H1 (cell line): ENCODE measurements at regions not wholly inside any gene's neighbourhood (a gene's known extent, or its start where the extent isn't known, plus 50 kb on each side); places are given as distances from the start of the nearest gene placed in this dataset.

ENCODE experiments used
- CTCF ChIA-PET: fragments of 300-600 bp; sonication (Branson Sonifier 250); formaldehyde crosslinking; loops from one replicate; lab custom pipeline; 2021; ENCODE audit not compliant: partially characterized antibody; lab: Charles Lee
- POLR2A ChIA-PET: fragments of 300-600 bp; sonication (Branson Sonifier 250); formaldehyde crosslinking; loops from one replicate; lab custom pipeline; 2021; ENCODE audit warnings: inconsistent platforms; ENCODE audit not compliant: partially characterized antibody; lab: Charles Lee
- DNase-seq, 2 experiments: peaks; one replicate each; pipeline versions ENCODE4 v3.0.0 to v3.0.0-alpha.2; 2010 to 2022; ENCODE audit warnings: low spot score in 2 of 2, low read depth in 1 of 2, mixed read lengths in 1 of 2
- FAIRE-seq: peaks from 2 replicates; lab custom pipeline; 2011; peaks lifted over from hg19 to GRCh38; lab: Jason Lieb, UNC
- H2AFZ ChIP-seq: 2 replicates; pipeline ENCODE4 v1.8.1; 2012; ENCODE audit warnings: low read length, inconsistent platforms
- H2AK5ac ChIP-seq: 2 replicates; pipeline ENCODE4 v1.6.1; 2013; ENCODE audit warnings: low read depth, low read length
- H2BK120ac ChIP-seq: replicated peaks from 2 replicates; pipeline ENCODE3; 2013; ENCODE audit warnings: low read depth, low read length, inconsistent platforms
- H2BK12ac ChIP-seq: 2 replicates; pipeline ENCODE4 v1.6.1; 2013; ENCODE audit warnings: low read depth, low read length
- H2BK15ac ChIP-seq: 2 replicates; pipeline ENCODE4 v1.6.1; 2013; ENCODE audit warnings: low read length
- H2BK20ac ChIP-seq: 2 replicates; pipeline ENCODE4 v1.6.1; 2013; ENCODE audit warnings: low read length
- H2BK5ac ChIP-seq: 2 replicates; pipeline ENCODE4 v1.6.1; 2013; ENCODE audit warnings: low read depth, low read length
- H3K14ac ChIP-seq: 2 replicates; pipeline ENCODE4 v1.6.1; 2013; ENCODE audit warnings: inconsistent platforms; ENCODE audit not compliant: insufficient read length
- H3K18ac ChIP-seq: 2 replicates; pipeline ENCODE4 v1.6.1; 2013; ENCODE audit warnings: low read length; ENCODE audit errors: extremely low read depth
- H3K23ac ChIP-seq: 2 replicates; pipeline ENCODE4 v1.6.1; 2013; ENCODE audit warnings: inconsistent platforms; ENCODE audit not compliant: insufficient read length
- H3K23me2 ChIP-seq: 2 replicates; pipeline ENCODE4 v1.6.1; 2013; ENCODE audit warnings: low read depth, low read length
- H3K27ac ChIP-seq: 2 replicates; pipeline ENCODE4 v1.6.1; 2011; ENCODE audit warnings: low read depth, low read length, inconsistent platforms
- H3K27me3 ChIP-seq, 4 experiments: replicated peaks in 1 of 4; 1 replicate in 1 of 4; 2 replicates in 3 of 4; pipeline versions ENCODE4 v1.6.1 to v1.8.1; 2011 to 2013; ENCODE audit warnings: low read length in 3 of 4, mild to moderate bottlenecking in 3 of 4, inconsistent platforms in 2 of 4, mixed read lengths in 2 of 4, moderate library complexity in 1 of 4; ENCODE audit not compliant: control insufficient read depth in 3 of 4, insufficient read depth in 3 of 4; ENCODE audit errors: extremely low read depth in 1 of 4
- H3K36me3 ChIP-seq, 4 experiments: 2 replicates each; pipeline versions ENCODE4 v1.6.1 to v1.8.1; 2011 to 2013; ENCODE audit warnings: mild to moderate bottlenecking in 4 of 4, low read length in 3 of 4, moderate library complexity in 2 of 4, control low read depth in 1 of 4, inconsistent platforms in 1 of 4; ENCODE audit not compliant: insufficient read depth in 4 of 4, control insufficient read depth in 2 of 4
- H3K4ac ChIP-seq: replicated peaks from 2 replicates; pipeline ENCODE3; 2013; ENCODE audit warnings: low read length, low read depth, mixed read lengths, inconsistent platforms; ENCODE audit not compliant: insufficient read length
- H3K4me1 ChIP-seq, 4 experiments: replicated peaks in 1 of 4; 1 replicate in 1 of 4; 2 replicates in 3 of 4; pipeline versions ENCODE4 v1.6.1 to v1.8.1; 2011 to 2013; ENCODE audit warnings: low read length in 3 of 4, inconsistent platforms in 2 of 4, mixed read lengths in 1 of 4; ENCODE audit not compliant: insufficient read depth in 4 of 4, control insufficient read depth in 3 of 4
- H3K4me2 ChIP-seq, 2 experiments: 2 replicates each; pipeline versions ENCODE4 v1.6.1 to v1.8.1; 2011 to 2013; ENCODE audit warnings: low read depth in 2 of 2, low read length in 2 of 2, control low read depth in 1 of 2, inconsistent platforms in 1 of 2, mild to moderate bottlenecking in 1 of 2; ENCODE audit not compliant: insufficient read depth in 1 of 2
- H3K4me3 ChIP-seq, 4 experiments: fragments of 200-600, 300-600 bp in 1 of 4; sonication (generic), shearing (Covaris generic), sonication (Bioruptor Twin) in 1 of 4; 2 replicates each; pipeline versions ENCODE4 v1.5.1 to v1.8.1; 2011 to 2016; ENCODE audit warnings: low read length in 4 of 4, low read depth in 3 of 4, control low read depth in 2 of 4, inconsistent platforms in 2 of 4, mild to moderate bottlenecking in 2 of 4, mixed read lengths in 1 of 4, moderate library complexity in 1 of 4; ENCODE audit not compliant: insufficient read depth in 2 of 4; ENCODE audit errors: extremely low read depth in 1 of 4
- H3K56ac ChIP-seq: replicated peaks from 2 replicates; pipeline ENCODE3; 2013; ENCODE audit warnings: low read depth, mild to moderate bottlenecking, mixed read lengths, low read length, inconsistent platforms; ENCODE audit not compliant: insufficient read length
- H3K79me1 ChIP-seq: 2 replicates; pipeline ENCODE4 v1.6.1; 2013; ENCODE audit warnings: low read depth, low read length, control low read depth
- H3K79me2 ChIP-seq, 2 experiments: 2 replicates each; pipeline versions ENCODE4 v1.6.1 to v1.8.1; 2012 to 2013; ENCODE audit warnings: low read length in 2 of 2, mild to moderate bottlenecking in 2 of 2, inconsistent platforms in 1 of 2; ENCODE audit not compliant: insufficient read depth in 2 of 2, control insufficient read depth in 1 of 2
- H3K9ac ChIP-seq, 4 experiments: replicated peaks in 1 of 4; 1 replicate in 1 of 4; 2 replicates in 3 of 4; pipeline versions ENCODE4 v1.6.1 to v1.8.1; 2011 to 2013; ENCODE audit warnings: low read depth in 3 of 4, low read length in 3 of 4, control low read depth in 2 of 4, mild to moderate bottlenecking in 2 of 4, moderate library complexity in 2 of 4, inconsistent platforms in 1 of 4; ENCODE audit errors: extremely low read depth in 1 of 4
- H3K9me3 ChIP-seq, 2 experiments: 2 replicates each; pipeline versions ENCODE4 v1.6.1 to v1.8.1; 2012 to 2013; ENCODE audit warnings: mild to moderate bottlenecking in 2 of 2, moderate library complexity in 2 of 2, control low read depth in 1 of 2, inconsistent platforms in 1 of 2, low read depth in 1 of 2, low read length in 1 of 2, mixed read lengths in 1 of 2; ENCODE audit not compliant: insufficient read depth in 2 of 2
- H4K20me1 ChIP-seq, 2 experiments: replicated peaks in 1 of 2; 2 replicates each; pipeline versions ENCODE3 to v1.8.1; 2011 to 2013; ENCODE audit warnings: inconsistent platforms in 2 of 2, low read length in 2 of 2, mild to moderate bottlenecking in 1 of 2; ENCODE audit not compliant: insufficient read depth in 2 of 2, control insufficient read depth in 1 of 2
- H4K5ac ChIP-seq: 2 replicates; pipeline ENCODE4 v1.6.1; 2013; ENCODE audit warnings: low read length, low read depth, mixed read lengths, inconsistent platforms; ENCODE audit not compliant: insufficient read length
- H4K8ac ChIP-seq: 2 replicates; pipeline ENCODE4 v1.8.0; 2013; ENCODE audit warnings: mild to moderate bottlenecking, moderate library complexity, low read length, inconsistent platforms; ENCODE audit not compliant: insufficient read depth; ENCODE audit errors: extremely low read depth
- H4K91ac ChIP-seq: replicated peaks from 2 replicates; pipeline ENCODE3; 2013; ENCODE audit warnings: low read length, mixed read lengths, inconsistent platforms; ENCODE audit not compliant: insufficient read length
- CEBPB ChIP-seq: IDR thresholded peaks from 2 replicates; pipeline ENCODE4 v1.6.1; 2012; ENCODE audit warnings: low read depth, low read length
- KDM4A ChIP-seq: IDR thresholded peaks from one replicate; pipeline ENCODE4 v1.7.1; 2012; ENCODE audit warnings: low read depth, mild to moderate bottlenecking, moderate library complexity, low read length, inconsistent platforms; ENCODE audit not compliant: severe bottlenecking
- MAFK ChIP-seq: IDR thresholded peaks from 2 replicates; pipeline ENCODE4 v1.6.1; 2012; ENCODE audit warnings: low read depth, mild to moderate bottlenecking, improper control_type of control experiment, low read length
- NRF1 ChIP-seq: IDR thresholded peaks from 2 replicates; pipeline ENCODE4 v1.6.1; 2011; ENCODE audit warnings: mild to moderate bottlenecking, low read depth, low read length, improper control_type of control experiment
- RBBP5 ChIP-seq: IDR thresholded peaks from 2 replicates; pipeline ENCODE4 v1.7.1; 2012; ENCODE audit warnings: low read depth, mild to moderate bottlenecking, inconsistent platforms, low read length, moderate library complexity, borderline replicate concordance
- SIN3A ChIP-seq, 2 experiments: IDR thresholded peaks in 1 of 2; conservative IDR thresholded peaks in 1 of 2; 2 replicates each; pipeline ENCODE4 v1.6.1; 2011 to 2012; ENCODE audit warnings: low read length in 2 of 2, improper control_type of control experiment in 1 of 2, low read depth in 1 of 2, mild to moderate bottlenecking in 1 of 2
- SP2 ChIP-seq: IDR thresholded peaks from 2 replicates; pipeline ENCODE4 v1.6.1; 2012; ENCODE audit warnings: mild to moderate bottlenecking, low read length, inconsistent platforms
- TBP ChIP-seq: IDR thresholded peaks from 2 replicates; pipeline ENCODE4 v1.6.1; 2011; ENCODE audit warnings: low read depth, low read length, improper control_type of control experiment
- ZNF274 ChIP-seq: IDR thresholded peaks from 2 replicates; pipeline ENCODE4 v1.7.0; 2012; ENCODE audit warnings: low read length, borderline replicate concordance; ENCODE audit errors: extremely low read depth
- WGBS, 2 experiments: shearing (Covaris generic) in 1 of 2; methylation state at CpG; one replicate each; pipeline versions ENCODE4 v1.1.6 to v1.1.7; 2013 to 2015; ENCODE audit warnings: low lambda C conversion rate in 2 of 2, mixed read lengths in 2 of 2, inconsistent platforms in 1 of 2, low coverage in 1 of 2, missing lambda C conversion rate in 1 of 2; ENCODE audit not compliant: insufficient replicate concordance in 2 of 2, insufficient coverage in 1 of 2, insufficient read length in 1 of 2; ENCODE audit errors: extremely low coverage in 1 of 2, missing lambda C conversion rate in 1 of 2; 5-methylcytosine and 5-hydroxymethylcytosine counted together
- TF ChIP-seq, protein P1 (sequence below): IDR thresholded peaks from 2 replicates; pipeline ENCODE4 v1.6.1; 2012; ENCODE audit warnings: inconsistent platforms
- TF ChIP-seq, protein P2 (sequence below): IDR thresholded peaks from 2 replicates; pipeline ENCODE4 v1.6.1; 2011; ENCODE audit warnings: low read length, improper control_type of control experiment

DNA sequence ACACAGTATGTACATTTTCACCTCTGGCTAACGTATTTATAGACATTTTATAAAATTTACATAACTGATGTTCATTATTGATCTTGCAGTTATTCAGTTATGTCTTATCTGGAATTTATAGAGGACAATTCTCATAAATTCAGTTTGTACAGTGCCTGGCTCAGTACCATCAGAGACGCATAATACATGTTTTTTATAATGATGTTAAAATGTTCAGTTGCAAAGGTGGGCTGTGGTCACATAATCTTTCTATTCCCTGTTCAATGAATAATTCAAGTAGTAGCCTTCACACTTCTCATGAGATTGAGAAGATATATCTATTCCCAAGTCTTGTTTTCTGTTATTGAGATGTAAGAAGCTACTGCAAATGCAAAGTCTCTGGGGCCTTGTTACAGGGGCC lies 393.1 kb upstream of the ARRDC3 start:
- FAIRE-seq (no peak), DNase-seq (no peak)
- Histone ChIP-seq H3K4me1 (no peaks in the 10 kb centered on the region; a peak in 1 of 7 replicates), H3K4ac (no peak overlapping the region), H2BK5ac (no peak overlapping the region), H3K23ac (no peak overlapping the region), H4K91ac (no peak overlapping the region), H3K9ac (no peak overlapping the region), H3K23me2 (no peaks in the 10 kb centered on the region), H2BK12ac (no peak overlapping the region), H2BK20ac (no peak overlapping the region), H4K8ac (no peak overlapping the region), H2BK15ac (no peak overlapping the region), H3K4me2 (no peak overlapping the region), H3K9me3 (no peaks in the 10 kb centered on the region), H2BK120ac (no peak overlapping the region), H3K18ac (no peak overlapping the region), H3K36me3 (no peaks in the 10 kb centered on the region), H2AK5ac (no peak overlapping the region), H3K56ac (no peak overlapping the region), H3K4me3 (no peak overlapping the region), H3K14ac (no peak overlapping the region), H3K27ac (no peak overlapping the region), H3K27me3 (no peaks in the 10 kb centered on the region; a peak in 1 of 7 replicates), H3K79me2 (no peaks in the 10 kb centered on the region), H4K5ac (no peak overlapping the region), H2AFZ (no peak overlapping the region), H3K79me1 (no peaks in the 10 kb centered on the region), H4K20me1 (no peaks in the 10 kb centered on the region)
- CTCF ChIA-PET: interaction anchor here (1.3 kb wide), 1 partner anchor 27 kb away, joined by 3 read pairs; no protein-coding TSS in a partner anchor
- 88% methylated on average over 2 of the region's 2 CpGs; no CpG with 5 or more reads in 1 of the 2 experiments for WGBS, 2 experiments
- POLR2A ChIA-PET: no interaction called here
- TF ChIP-seq KDM4A: no peak
- TF ChIP-seq, protein P1, sequence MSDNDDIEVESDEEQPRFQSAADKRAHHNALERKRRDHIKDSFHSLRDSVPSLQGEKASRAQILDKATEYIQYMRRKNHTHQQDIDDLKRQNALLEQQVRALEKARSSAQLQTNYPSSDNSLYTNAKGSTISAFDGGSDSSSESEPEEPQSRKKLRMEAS: no peak
- no peak for TF ChIP-seq CEBPB
- no peak for TF ChIP-seq RBBP5
- no peak for TF ChIP-seq SIN3A (conservative IDR thresholded peaks at IDR 0.05 in 1 of 2, IDR thresholded peaks at IDR 0.05 in 1 of 2; ENCODE audit: low read depth in 1 of 2, low read length in 2 of 2)
- no peak for TF ChIP-seq MAFK
- no peak for TF ChIP-seq TBP
- no peak for TF ChIP-seq SP2
- TF ChIP-seq, protein P2, sequence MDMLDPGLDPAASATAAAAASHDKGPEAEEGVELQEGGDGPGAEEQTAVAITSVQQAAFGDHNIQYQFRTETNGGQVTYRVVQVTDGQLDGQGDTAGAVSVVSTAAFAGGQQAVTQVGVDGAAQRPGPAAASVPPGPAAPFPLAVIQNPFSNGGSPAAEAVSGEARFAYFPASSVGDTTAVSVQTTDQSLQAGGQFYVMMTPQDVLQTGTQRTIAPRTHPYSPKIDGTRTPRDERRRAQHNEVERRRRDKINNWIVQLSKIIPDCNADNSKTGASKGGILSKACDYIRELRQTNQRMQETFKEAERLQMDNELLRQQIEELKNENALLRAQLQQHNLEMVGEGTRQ: no peak
- TF ChIP-seq NRF1: no peak
- TF ChIP-seq ZNF274: no peak
